Ovary (tissue), 7 donors: ENCODE measurements at regions not wholly inside any gene's neighbourhood (a gene's known extent, or its start where the extent isn't known, plus 50 kb on each side); places are given as distances from the start of the nearest gene placed in this dataset.

Experiments used
- DNase-seq, 5 donors: peaks; one replicate each; pipeline ENCODE4 v3.0.0-alpha.2; 2019 to 2020
- H3K27ac ChIP-seq, 2 donors: fragments of 200-600 bp; one replicate each; pipeline versions ENCODE4 v1.5.1 to v1.8.0; 2019 to 2022
- H3K27me3 ChIP-seq: fragments of 200-600 bp; one replicate; pipeline ENCODE4 v1.8.0; 2022
- H3K36me3 ChIP-seq: fragments of 200-600 bp; sonication (generic); one replicate; pipeline ENCODE4 v1.5.1; 2019
- H3K4me1 ChIP-seq: one replicate; pipeline ENCODE4 v1.8.1; 2013; ENCODE audit warnings: mild to moderate bottlenecking, moderate library complexity; ENCODE audit not compliant: insufficient read depth
- H3K4me3 ChIP-seq: fragments of 200-600 bp; sonication (generic); one replicate; pipeline ENCODE4 v1.5.1; 2017
- H3K9me3 ChIP-seq, 2 donors: fragments of 200-600 bp in 1 of 2; sonication (generic) in 1 of 2; one replicate each; pipeline versions ENCODE4 v1.5.1 to v1.8.1; 2013 to 2019; ENCODE audit warnings: mild to moderate bottlenecking in 1 of 2, moderate library complexity in 1 of 2
- CTCF ChIP-seq, 3 donors: fragments of 450-650 bp in 2 of 3; fragments of 200-600 bp in 1 of 3; IDR thresholded peaks; one replicate each; pipeline versions ENCODE4 v1.5.1 to v1.8.0; 2016 to 2022; ENCODE audit warnings: antibody characterized with exemption in 3 of 3, mild to moderate bottlenecking in 1 of 3
- EP300 ChIP-seq: sonication (generic); formaldehyde crosslinking; IDR thresholded peaks from one replicate; pipeline ENCODE4 v1.6.1; 2017; ENCODE audit warnings: antibody characterized with exemption
- POLR2A ChIP-seq: fragments of 450-650 bp; IDR thresholded peaks from one replicate; pipeline ENCODE4 v1.6.1; 2017; ENCODE audit warnings: antibody characterized with exemption, mild to moderate bottlenecking, moderate library complexity
- WGBS, 3 donors: extraction: QIAGEN DNeasy Blood & Tissue Kit in 1 of 3; methylation state at CpG; one replicate each; pipeline versions ENCODE4 v1.1.5 to v1.1.7; 2013 to 2017; 5-methylcytosine and 5-hydroxymethylcytosine counted together
- intact Hi-C, 4 donors: fragments of 100-400 bp; cut with DNase I; formaldehyde crosslinking; loops; one replicate each; pipeline versions ENCODE4 v1.11.0 to v1.15.1; 2022 to 2023
- donor health status: DM: no; HTN: no; CAD: no; lungs with moderate emphysema.
- donor health status: DM: no; HTN: no; CAD: no.
- donor health status: Bipolar disorder and iron deficiency.
- donor health status: DM: no; HTN: no; CAD: no.
- donor health status: DM: yes; HTN: yes; CAD: no.

- Histone ChIP-seq H3K27ac (no peak overlapping the region), H3K9me3 (no peaks in the 10 kb centered on the region), H3K27me3 (no peaks in the 10 kb centered on the region), H3K36me3 (no peaks in the 10 kb centered on the region), H3K4me1 (no peaks in the 10 kb centered on the region), H3K4me3 (no peak overlapping the region)
- intact Hi-C loops: no loop called here
- WGBS, 3 donors: 59 to 70% (median 70%) methylated on average over 1 of the region's 1 CpG
- TF ChIP-seq EP300 (no peak), POLR2A (no peak), CTCF (IDR thresholded peaks at IDR 0.05) (no peak)
- DNase-seq: no peak
These were observed 1394.6 kb upstream of the AGA start for GRCh38 chr4:178836865-178837264.

DNA sequence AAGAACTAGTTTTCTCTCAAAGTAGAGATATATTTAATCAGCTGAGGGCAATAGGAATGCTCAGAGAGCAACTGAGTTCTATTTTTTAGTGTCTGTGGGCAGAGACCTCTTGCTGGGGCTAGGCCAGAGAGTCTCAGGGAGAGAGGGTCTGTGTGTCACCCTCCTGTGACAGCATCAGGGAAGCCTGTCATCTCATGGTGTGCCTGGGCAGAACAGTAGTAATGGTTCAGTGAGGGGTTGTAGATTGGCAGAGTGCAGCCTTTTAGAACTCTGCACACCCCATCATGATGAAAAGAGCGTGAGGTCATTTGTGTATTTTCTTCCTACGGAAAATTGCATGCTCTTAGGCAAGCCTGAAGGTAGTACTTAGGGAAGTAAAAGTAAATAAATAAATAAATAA, 1396.5 kb upstream of the AGA start:
- Histone ChIP-seq H3K36me3 (no peaks in the 10 kb centered on the region), H3K4me3 (no peak overlapping the region), H3K4me1 (no peaks in the 10 kb centered on the region), H3K27ac (no peak overlapping the region), H3K27me3 (no peaks in the 10 kb centered on the region), H3K9me3 (no peaks in the 10 kb centered on the region)
- no peak for DNase-seq
- intact Hi-C loops: no loop called here
- no peak for TF ChIP-seq POLR2A
- no peak for TF ChIP-seq CTCF (IDR thresholded peaks at IDR 0.05)
- no peak for TF ChIP-seq EP300
- WGBS, 3 donors: 86 to 94% (median 94%) methylated on average over 2 of the region's 2 CpGs

DNA sequence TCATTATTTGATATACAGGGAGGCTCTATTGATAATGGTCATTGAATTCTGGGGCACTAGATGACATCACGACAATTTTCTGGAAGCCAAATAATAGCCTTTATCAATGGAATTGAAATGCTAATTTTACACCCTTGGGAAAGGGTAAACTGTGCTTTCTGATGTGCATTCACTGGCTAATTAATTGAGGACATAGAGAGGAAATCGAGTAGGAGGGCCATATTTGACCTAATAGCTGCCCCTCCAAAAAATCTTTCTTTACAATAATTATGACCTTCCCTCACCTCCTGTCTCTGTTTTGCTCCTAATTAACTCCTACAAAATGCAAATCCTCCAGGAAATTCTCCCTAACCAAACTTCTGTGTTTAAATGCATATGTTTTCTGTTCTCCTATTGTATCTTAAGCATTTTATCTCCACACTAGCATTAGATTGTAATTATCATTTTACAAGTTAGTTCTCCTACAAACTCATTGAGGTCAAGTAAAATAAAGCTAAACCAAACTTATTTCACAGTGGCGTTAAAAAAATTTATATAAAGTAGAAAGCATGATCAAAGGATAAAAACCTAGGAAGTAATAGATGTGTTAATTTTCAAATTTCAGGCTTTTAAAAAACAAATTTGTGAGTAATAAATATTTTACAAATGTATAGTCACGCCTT, 1414.0 kb upstream of the AGA start:
- 57 to 62% (median 60%) methylated on average over 4 of the region's 4 CpGs for WGBS, 3 donors
- no peak overlapping the region for H3K27ac ChIP-seq
- intact Hi-C loops: no loop called here

GRCh38 chr4:178871476-178871875, 1429.2 kb upstream of the AGA start:
- H3K4me3 ChIP-seq: no peak overlapping the region
- no peaks in the 10 kb centered on the region for H3K36me3 ChIP-seq
- intact Hi-C loops: loop anchor here in 1 of 4 donors (5.0 kb wide), 1 partner anchor 774 kb away; no protein-coding TSS in a partner anchor
- DNase-seq: no peak
- no peaks in the 10 kb centered on the region for H3K4me1 ChIP-seq
- TF ChIP-seq POLR2A (no peak), EP300 (no peak), CTCF (IDR thresholded peaks at IDR 0.05) (no peak)
- H3K27me3 ChIP-seq: no peaks in the 10 kb centered on the region
- H3K9me3 ChIP-seq: no peaks in the 10 kb centered on the region
- WGBS, 3 donors: 65 to 73% (median 67%) methylated on average over 2 of the region's 2 CpGs
- no peak overlapping the region for H3K27ac ChIP-seq

More for the DNA sequence above, 1414.0 kb upstream of the AGA start:
- H3K4me1 ChIP-seq: no peaks in the 10 kb centered on the region
- TF ChIP-seq POLR2A (no peak), EP300 (no peak), CTCF (IDR thresholded peaks at IDR 0.05) (no peak)
- no peaks in the 10 kb centered on the region for H3K36me3 ChIP-seq
- no peaks in the 10 kb centered on the region for H3K27me3 ChIP-seq
- H3K9me3 ChIP-seq: no peaks in the 10 kb centered on the region
- H3K4me3 ChIP-seq: no peak overlapping the region
- DNase-seq: no peak
